Stimulated activated CD8-positive, alpha-beta memory T cell treated with anti-CD3 and anti-CD28 coated beads, Interleukin-7, amount 100 ng/mL, for 4 hours (primary cell): ENCODE measurements at regions not wholly inside any gene's neighbourhood (a gene's known extent, or its start where the extent isn't known, plus 50 kb on each side); places are given as distances from the start of the nearest gene placed in this dataset.

Experiments used
- DNase-seq, 2 donors: peaks; one replicate each; pipeline ENCODE4 v3.0.0-alpha.2; 2020; ENCODE audit warnings: low read depth in 2 of 2

DNA sequence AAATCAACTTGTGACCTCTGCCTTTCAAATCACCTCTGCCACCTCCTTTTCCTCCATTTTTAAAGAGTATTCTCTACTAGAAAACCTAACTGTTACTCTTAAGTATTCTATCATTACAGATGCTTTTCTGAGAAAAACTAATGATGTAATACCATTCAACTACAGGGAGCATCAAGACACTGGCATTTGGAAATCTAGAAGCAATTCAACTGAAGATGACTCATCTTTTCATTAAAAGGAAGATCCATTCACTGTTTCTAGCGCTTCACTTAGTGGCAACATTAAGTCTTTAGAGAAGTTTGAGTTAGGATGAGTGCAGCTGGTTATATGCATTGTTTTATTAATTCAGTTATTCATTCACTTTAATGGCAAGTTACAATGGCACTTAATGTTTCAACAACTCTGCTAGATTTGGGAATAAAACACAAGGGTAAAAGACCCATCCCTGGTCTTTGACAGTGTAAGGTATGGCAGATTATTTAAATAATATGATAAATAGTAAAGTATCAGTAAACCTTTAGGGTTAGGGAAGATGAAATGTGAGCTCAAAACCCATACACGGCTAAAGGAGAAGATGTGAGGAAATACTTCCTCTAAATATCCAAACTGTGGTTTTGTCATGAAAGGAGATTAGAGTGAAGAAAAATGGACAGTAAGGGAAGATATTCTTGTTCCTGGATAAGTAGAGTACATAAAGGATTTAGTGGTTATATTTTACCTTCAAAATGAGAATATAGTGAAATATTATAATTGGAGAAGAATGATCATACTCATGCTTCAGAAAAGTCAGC is 61.7 kb downstream of the KCNJ2 start:
- DNase-seq: no peak

GRCh38 chr17:70232466-70232865 is 63.1 kb downstream of the KCNJ2 start:
- DNase-seq: no peak

DNA sequence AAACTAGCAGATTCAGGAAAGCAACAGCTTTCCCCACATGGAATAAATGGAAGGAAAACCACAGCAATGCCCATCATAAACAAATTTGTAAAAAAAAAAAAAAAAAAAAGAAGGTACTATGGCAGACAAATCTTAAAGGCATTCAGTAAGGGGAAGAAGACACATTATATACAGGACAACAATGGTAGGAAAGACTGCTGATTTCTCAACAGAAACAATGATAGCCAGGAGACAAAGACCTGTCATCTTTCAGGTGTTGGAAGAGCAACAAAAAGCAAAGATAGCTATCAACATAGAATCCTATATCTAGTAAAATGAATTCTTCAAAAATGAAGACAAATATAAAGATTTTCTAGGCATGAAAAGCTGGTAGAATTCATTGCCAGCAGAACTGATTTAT is 65.9 kb downstream of the KCNJ2 start:
- no peak for DNase-seq

GRCh38 chr17:70238228-70238627 is 68.9 kb downstream of the KCNJ2 start:
- no peak for DNase-seq

DNA sequence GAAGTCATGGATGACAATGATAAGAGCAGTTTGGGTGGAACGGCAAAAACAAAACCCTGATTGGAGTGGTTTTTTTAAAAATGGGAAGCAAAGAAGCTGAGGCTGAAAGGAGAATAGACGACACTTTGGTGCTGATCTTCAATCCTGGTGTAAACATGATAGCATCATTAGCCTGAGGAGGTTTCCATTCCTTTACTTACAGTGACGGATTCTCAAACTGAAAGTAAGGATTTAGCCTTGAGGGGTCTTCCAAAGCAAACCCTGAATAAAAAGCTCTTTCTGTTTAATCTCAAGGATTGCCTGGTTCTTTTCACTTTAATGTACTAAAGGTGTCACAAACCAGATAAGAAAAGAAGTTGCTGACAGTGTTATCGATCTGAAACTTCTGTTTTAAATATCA is 69.3 kb downstream of the KCNJ2 start:
- DNase-seq: no peak

DNA sequence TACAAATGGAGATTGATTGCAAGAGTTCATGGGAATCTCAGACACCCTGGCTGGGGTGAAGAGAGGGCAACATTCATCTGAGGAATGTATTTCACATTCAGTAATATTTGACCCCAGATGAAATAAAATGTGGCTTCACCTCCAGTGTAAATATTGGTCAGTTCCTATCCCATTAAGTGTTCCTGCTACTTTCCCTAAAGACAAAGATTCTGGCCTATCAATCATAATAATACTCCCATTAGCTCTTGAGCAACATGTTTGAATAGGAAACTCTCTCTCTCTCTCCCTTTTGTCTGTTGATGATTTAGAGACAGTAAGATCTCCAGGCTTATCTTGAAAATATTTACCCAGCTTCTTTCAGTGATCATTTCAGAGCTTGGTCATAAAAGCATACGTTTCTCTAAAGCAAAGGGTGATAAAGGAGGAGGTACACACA is 70.1 kb downstream of the KCNJ2 start:
- DNase-seq: no peak

- DNase-seq: no peak
These were observed 71.7 kb downstream of the KCNJ2 start for GRCh38 chr17:70241071-70241470.

- no peak for DNase-seq
These were observed 73.6 kb downstream of the KCNJ2 start for GRCh38 chr17:70242781-70243437.

DNA sequence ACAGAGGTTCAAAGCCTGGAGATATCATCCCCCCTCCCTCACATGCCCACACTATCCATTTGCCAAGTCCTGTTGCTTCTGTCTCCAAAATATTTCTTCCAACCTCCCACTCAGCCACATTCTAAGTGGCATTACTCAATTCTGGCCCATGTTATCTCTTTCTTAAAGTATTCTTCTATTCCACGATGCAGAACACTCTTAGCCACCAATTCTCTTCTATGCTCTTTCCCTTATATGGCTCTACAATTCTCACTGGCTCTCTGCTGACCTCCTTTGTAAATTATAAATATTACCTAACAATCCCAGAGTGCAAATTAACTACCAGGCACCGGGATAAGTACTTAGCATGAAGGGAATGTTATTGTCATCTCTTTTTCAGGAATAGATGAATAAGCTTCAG is 82.4 kb downstream of the KCNJ2 start:
- DNase-seq: no peak

DNA sequence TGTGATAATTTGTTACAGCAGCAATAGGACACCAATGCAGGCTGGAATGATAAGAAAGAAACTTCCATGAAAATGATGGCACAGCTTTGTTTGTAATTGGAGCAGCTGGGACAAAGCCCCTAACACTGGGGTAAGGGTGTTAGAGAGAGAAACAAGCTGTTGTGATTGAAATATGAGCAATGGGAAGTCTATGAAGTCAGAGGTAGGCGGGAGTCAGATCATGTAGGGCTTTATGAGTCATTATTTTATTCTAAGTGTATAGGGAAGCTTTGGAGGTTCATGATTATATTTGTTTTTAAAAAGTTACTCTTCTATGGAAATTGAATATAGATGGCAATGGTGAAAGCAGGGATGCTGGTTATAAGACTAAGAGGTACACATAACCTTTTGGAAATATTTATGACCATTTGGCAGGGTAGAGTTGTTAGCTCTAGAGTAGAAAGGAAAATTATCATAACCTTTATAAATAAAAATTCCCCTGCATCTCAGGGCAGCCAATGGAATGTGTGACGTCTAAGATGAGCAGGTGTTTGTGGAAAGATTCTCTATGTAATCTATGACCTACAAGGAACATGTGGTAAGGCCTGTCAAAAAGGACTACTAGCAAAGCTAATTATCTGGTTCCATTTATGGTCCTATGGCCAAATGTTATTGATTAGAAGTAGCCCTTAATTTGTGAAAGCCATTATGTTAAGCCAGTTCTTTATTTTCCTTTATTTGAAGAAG is 85.6 kb downstream of the KCNJ2 start:
- DNase-seq: no peak

DNA sequence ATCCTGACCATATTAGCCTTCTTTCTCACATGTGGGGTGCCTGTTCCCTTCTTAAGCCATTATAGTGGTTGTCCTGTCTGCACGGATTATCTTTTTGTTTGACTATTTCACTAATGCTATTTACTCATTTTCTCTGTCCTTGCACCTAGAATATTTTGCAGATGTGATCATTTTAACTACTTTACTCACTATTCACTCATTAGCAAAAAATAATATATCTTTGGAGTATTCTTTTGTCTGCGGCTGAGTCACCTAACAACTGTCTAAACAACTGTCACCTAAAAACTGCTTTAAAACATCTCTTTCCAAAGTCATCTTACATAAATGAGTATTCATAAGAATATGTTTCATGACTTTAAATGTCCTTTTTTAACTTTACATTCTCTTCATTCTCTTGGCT is 87.4 kb downstream of the KCNJ2 start:
- DNase-seq: no peak

GRCh38 chr17:70258465-70258864 is 89.1 kb downstream of the KCNJ2 start:
- DNase-seq: no peak

DNA sequence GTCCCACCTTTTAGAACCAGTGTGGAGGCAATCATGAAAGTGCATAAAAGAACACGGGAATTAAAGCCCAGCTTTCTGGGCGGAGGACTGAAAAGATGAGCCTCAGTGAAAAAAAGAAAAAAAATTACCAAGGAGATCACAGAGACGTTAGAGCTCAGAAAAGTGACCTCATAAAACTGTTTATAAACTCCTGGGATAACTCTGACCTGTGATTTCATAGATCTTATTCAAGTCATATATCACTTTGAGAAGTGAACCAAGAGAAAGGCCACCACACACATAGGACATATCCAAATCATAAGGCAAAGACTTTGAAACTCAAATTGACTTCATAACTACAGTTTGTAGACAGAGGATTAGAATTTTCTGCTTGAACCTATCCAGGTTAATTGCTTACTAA is 90.1 kb downstream of the KCNJ2 start:
- no peak for DNase-seq

GRCh38 chr17:70261170-70261569 is 91.8 kb downstream of the KCNJ2 start:
- DNase-seq: no peak

DNA sequence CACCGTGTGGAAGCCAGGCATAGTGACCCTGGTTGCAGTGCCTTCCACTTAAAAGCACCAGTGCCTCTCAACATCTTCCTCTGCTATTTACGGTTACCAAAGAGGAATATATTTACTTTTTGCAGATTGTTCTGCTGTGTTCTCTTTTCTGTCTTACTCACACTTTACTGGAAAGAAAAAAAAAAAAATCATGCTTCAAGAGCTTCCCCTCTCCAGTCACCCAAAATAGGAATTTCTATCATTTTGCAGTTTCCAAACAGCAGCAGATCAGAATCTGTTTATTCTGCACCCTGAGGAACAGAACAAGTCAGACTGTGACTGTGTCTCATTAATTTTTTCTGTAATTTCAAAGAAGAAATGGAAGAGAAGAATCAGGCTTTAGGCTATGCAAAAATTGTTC is 96.1 kb downstream of the KCNJ2 start:
- DNase-seq: no peak

DNA sequence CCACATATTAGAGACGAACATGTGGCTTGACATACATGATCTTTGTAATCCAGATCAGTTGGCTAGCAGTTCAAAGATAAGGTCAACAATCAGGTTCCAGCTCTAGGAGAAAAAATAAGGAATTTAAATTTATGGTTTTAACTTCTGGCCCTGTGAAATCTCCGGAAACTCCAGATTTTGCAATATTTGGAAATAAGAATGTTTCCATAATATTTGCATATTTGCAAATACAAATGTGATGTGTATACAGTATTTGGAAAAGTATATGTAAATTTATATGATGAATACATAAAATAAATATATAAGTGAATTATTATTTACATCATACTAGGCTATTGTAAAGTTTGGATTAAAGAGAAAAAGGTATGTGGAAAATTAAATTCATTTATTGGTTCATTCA is 97.1 kb downstream of the KCNJ2 start:
- DNase-seq: no peak

DNA sequence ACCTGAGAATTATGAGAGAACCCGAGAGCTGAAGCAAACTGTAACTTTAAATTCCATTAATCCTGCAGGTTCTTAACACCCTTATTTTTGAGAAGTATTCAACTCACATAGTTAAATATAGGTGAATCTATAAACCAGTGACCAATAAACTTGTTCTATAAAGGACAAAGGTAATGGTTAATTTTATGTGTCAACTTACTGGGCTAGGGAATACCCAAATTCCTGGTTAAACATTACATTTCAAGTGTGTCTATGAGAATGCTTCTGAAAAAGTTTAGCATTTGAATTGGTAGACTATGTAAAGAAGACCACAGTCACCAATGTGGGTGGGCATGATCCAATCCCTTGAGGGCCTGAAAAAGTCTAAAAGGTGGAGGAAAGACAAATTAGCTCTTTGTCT is 99.1 kb downstream of the KCNJ2 start:
- no peak for DNase-seq

DNA sequence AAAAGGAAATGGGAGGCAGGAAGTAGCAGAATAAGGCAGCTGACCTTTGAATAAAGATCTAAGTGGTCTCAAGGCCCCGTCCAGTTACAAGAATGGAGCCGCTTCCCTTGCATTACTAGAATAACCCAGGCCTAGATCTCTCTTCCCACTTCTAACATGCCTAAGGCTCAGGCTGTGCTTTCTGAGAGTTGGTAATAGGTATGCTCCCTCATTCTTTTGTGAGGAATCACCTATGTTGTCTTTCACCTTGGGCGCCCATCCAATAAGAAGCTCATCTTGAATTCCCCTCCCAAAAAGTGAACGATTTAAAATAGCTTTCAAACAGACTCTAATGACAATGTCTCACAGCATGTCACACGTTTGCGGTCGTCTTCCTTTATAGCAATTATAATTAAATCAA is 101.2 kb downstream of the KCNJ2 start:
- DNase-seq: no peak

DNA sequence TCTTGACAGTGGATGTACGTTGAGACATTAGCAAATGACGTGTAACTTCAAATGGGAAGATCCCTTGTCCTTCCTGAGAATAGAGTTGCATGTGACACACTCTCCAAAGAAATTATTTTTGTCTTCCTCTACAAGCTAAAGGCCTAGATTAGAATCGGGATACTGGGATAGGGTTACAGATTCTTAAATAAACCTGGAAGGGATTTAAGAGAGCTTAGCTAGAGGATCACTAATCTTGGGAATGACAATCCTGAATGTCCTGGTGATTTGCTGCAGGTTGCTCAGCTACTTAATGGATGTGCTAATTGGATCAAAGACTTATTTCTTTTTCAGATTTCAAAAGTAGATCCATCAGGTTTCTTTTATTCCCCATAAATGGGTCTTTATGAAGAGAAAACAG is 101.9 kb downstream of the KCNJ2 start:
- DNase-seq: no peak

DNA sequence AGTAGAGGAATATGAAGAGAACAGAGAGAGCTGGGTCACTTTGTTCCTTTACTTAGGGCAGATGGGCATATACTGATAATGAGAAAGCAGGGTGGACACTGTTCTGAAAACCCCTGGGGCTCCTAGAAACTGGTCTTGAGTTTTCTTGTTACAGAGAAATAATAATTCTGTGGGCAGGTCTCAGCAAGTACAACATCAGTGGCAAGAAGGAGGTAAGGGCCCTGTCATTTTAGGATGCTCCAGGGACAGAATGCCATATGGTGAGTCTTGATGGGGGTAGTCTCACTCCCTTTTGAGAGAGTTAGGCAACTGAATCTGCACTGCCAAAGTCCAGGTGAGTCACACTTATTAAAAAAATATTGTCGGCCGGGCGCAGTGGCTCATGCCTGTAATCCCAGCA is 102.3 kb downstream of the KCNJ2 start:
- DNase-seq: no peak

DNA sequence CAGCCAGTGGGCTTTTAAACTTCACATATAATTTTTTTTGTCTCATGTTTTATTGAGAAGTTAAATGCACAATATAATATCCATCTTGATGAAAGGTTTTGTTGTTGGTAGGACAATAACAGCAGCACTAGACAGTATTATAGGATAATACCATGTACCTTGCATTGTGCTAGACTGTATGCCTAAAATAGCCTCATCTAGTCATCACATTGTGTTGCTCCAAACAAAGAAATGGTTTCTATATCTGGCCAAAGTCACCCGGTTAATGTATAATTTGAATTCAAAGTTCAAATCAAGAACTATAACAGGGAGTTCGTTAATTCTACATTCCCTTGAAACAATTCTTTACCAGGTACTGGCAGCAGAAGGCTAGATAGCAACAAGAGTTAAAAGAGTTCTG is 104.9 kb downstream of the KCNJ2 start:
- DNase-seq: no peak

DNA sequence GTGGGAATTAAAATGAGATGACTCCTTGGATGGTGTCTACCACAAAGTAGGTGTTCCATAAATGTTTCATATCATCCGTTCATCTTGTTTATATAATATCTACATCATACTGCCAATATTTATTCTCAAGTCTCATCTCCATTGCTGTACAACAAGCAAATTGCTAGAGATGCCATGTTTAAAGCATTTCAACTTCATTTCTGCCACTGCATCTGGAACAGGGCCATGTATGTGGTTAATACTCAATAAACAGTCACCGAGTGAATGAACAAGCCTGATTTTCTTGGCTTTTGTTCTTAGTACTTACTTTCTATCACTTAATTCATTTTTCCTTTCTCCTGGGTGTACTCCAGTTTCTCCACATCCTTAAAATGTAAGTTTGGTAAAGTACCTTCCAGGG is 107.6 kb downstream of the KCNJ2 start:
- no peak for DNase-seq
